Fibroblast of the aortic adventitia (primary cell): ENCODE measurements at regions not wholly inside any gene's neighbourhood (a gene's known extent, or its start where the extent isn't known, plus 50 kb on each side); places are given as distances from the start of the nearest gene placed in this dataset. TPM values are rescaled to one million over a fixed set of nuclear protein-coding genes. Genes with fewer than 3 reads are reported as not detected.

Experiments used
- DNase-seq: peaks from one replicate; pipeline ENCODE4 v3.0.0-alpha.2; 2010; ENCODE audit warnings: low read depth
- H3K4me3 ChIP-seq: 2 replicates; pipeline ENCODE4 v1.5.1; 2011; ENCODE audit warnings: low read depth, mild to moderate bottlenecking, control low read depth, low read length, moderate library complexity
- small RNA-seq: library from RNA; depleted of rRNA; stranded (forward); fragments of <200 nt; gene quantifications from one replicate; pipeline ENCODE3, GENCODE V24; 2012
- TF ChIP-seq, protein P1 (sequence below): IDR thresholded peaks from 2 replicates; pipeline ENCODE4 v1.5.1; 2011; ENCODE audit warnings: mild to moderate bottlenecking, low read length, control low read depth, inconsistent platforms; ENCODE audit not compliant: insufficient read depth

GRCh38 chr3:146664403-146664802 lies 59.3 kb upstream of the PLSCR5 start:
- TF ChIP-seq, protein P1, sequence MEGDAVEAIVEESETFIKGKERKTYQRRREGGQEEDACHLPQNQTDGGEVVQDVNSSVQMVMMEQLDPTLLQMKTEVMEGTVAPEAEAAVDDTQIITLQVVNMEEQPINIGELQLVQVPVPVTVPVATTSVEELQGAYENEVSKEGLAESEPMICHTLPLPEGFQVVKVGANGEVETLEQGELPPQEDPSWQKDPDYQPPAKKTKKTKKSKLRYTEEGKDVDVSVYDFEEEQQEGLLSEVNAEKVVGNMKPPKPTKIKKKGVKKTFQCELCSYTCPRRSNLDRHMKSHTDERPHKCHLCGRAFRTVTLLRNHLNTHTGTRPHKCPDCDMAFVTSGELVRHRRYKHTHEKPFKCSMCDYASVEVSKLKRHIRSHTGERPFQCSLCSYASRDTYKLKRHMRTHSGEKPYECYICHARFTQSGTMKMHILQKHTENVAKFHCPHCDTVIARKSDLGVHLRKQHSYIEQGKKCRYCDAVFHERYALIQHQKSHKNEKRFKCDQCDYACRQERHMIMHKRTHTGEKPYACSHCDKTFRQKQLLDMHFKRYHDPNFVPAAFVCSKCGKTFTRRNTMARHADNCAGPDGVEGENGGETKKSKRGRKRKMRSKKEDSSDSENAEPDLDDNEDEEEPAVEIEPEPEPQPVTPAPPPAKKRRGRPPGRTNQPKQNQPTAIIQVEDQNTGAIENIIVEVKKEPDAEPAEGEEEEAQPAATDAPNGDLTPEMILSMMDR: no peak
- H3K4me3 ChIP-seq: no peak overlapping the region
- DNase-seq: no peak

DNA sequence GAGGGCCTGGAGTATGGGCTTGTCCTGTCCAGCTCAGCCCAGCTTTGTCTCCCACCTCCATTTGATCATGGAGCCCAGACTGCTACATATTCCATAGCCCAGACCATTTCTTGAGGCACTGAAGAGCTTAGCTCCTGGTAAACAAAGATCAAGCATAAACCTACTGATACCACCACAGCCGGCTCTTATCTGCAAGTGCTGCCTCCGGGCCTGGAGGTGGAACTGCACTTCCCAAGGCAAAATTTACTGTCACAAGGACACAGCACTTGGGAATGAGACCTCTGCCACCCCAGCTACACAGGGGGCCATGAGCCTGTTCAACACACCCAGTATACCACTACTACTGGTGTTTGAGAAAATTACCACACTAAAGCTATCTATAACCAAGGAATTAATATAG lies 53.7 kb upstream of the PLSCR5 start:
- DNase-seq: no peak
- TF ChIP-seq, protein P1: no peak
- no peak overlapping the region for H3K4me3 ChIP-seq

- no peak overlapping the region for H3K4me3 ChIP-seq
- DNase-seq: no peak
- TF ChIP-seq, protein P1: no peak
Observed at GRCh38 chr3:146655333-146655996, 50.3 kb upstream of the PLSCR5 start.

Small RNAs in the stretch of these regions (small RNA-seq; reads per million reads assigned to genes)
- not detected for gene RNU6-505P
